ENCODE measurements at regions not wholly inside any gene's neighbourhood (a gene's known extent, or its start where the extent isn't known, plus 50 kb on each side); places are given as distances from the start of the nearest gene placed in this dataset.

DNA sequence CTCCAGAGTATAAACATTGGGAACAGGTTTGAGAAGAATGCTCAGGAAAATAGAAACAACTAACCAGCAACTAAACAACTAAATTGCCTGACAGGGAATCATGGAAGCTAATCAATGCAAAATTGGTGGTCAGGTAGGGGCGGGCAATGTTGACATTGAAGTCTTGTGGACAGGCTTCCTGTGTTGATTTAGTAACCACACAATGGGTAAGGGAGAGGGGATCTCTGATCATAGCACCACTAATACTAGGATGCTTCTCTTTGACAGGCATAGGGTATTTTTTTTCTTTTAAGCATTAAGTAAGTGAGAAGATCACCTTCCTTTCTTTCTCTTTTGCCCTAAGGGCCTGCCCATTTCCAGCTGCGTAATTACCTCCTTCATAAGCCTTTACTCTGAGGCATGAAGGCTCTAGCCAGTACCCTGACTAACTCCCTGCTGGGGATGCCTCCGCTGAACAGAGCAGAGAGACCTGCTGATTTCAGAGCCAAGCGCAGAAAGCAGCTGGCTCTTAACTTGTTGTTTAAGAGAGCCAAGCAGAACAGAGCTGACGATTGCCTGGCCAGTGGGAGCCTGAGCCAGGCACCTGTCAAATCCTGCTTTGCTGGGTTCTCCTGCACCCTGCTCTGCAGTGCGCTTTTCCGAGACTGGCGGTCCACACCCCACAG is 118.7 kb downstream of the BMP2 start:
- no peak for DNase-seq (ENCODE audit: low read depth)

DNA sequence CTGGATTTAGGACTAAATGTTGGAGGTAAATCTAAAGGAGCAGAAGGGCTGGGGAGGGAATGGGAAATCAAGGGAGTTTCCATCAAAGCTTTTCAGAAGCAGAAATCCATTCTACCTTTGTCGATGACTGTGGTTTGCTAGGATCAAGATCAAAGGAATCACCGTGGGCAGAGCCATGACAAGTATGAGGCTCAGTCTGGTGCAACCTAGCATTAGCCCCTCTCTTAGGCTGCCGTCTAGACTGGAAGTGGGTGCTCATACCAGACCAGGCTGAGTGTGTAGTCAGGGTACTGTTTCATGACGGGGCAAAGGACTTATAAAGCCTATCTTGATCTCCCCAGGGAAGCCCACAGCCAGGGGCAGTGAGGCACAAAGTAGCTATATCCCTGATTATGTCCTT is 120.5 kb downstream of the BMP2 start:
- DNase-seq (ENCODE audit: low read depth), result no peak

DNA sequence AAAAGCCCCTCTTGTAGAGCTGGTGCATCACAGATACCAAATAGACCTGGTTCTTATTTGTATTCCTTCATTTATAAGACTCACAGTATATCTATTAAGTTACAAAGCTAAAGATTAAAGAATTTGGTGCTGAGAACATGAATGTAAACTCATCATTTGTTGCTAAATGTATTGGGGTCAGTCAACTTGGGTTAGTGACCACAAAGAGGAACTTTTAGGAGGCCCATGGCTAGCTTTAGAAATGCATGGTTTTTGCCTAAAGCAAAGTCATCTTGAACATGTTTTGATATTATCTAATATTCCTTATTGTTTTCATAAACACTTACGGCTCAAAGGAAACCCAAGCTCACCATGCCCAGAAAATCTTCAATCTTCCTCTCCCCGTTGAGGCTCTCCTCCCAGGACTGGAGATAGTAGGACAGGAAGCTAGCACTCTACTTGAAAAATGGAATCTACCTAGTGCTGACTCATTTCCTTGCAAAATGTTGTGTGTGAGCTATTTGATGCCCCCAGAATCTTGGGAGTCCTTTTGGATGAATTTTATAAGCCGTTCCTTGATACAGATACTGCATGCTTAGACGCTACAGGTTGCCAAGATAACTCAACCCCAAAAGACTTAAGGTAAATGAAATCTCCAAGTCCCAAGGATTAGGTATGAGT is 121.4 kb downstream of the BMP2 start:
- DNase-seq (ENCODE audit: low read depth), result no peak

DNA sequence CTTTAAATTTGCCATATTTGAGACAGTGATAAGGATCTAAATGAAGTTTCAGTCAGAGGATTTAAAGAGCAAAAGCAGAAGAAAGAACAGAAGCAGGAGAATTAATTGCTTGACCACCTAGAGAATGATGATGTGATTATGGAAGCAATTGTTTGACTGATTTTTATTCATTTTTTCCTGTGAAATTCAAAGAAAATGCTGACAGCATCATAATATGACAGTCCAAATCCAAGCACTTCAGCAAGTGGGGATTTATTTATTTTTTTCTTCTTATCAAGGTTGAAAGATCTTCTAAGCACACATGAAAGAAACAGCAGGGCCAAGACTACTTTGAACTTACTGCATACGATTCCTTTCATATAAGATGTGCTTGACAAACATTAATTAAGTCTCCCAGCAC is 125.2 kb downstream of the BMP2 start:
- no peak for DNase-seq (ENCODE audit: low read depth)

DNA sequence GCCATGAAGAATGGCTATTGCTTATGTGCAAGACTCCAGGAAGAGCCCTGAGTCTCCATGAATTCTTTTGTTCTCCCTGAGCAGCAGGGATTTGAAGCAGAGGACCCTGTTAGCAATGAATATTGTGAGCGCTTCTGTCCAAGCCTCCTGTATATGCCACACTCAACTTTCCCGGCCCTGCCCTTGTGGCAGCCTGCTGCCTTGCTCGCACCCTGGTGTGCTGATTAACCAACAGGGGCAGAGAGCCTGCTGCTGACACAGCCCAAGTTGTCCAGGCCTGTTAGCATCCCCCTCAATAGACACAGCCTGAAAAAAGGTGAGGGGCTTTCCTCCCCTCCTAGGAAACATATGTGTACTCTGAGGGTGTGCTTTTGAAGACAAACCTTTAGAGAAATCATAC is 131.4 kb downstream of the BMP2 start:
- DNase-seq (ENCODE audit: low read depth), result no peak

DNA sequence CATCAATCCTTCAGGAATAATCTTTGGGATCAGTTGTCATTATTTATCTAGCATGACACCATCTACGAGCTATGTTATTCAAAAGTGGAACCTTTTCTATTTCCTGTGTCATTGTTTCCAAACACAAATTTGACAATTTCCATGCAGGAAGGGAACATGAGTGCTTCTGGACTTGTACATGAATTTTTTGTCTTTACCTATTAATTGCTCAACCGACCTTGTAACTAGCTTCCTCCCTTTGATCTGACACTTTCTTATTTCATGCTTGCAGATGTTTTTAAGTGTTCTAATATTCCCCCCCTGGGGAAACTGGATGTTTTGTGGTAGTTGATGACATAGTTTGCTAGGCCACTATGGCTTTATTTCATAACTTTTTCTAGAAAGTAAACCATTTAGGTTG is 139.4 kb downstream of the BMP2 start:
- DNase-seq (ENCODE audit: low read depth), result no peak

DNA sequence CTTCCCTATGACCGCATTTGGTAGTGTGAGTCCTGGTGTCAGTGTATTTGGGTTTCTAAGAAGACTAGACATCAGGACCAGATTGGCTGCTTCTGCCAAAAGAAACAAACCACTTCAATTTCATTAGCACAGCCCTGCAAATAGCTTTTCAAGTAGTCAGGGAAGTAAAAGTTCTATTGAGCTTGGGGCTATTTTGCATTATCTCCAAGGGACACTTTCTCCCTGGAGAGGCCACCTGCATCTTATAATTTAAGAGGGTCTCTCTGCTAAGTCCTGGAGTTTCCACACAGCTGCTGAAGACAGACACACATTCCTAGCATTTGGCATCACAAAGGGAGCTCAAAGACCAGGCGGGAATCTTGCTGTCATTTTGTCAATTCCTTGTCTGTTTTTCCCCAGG is 141.2 kb downstream of the BMP2 start:
- no peak for DNase-seq (ENCODE audit: low read depth)

DNA sequence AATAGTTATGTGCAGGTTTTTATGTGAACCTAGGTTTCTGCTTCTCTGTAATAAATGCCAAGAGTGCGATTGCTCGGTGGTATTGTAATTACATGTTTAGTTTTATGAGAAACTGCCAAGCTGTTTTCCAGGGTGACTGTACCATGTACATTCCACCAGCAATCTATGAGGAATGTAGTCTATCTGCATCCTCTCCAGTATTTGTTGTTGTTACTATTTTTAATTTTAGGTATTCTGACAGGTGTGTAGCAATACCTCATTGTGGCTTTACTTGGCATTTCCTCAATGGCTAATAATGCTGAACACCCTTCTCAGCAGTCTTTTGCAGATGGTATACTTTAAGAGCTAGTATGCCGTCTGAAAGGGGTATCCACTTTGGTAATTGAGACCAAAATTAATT is 142.1 kb downstream of the BMP2 start:
- no peak for DNase-seq (ENCODE audit: low read depth)

DNA sequence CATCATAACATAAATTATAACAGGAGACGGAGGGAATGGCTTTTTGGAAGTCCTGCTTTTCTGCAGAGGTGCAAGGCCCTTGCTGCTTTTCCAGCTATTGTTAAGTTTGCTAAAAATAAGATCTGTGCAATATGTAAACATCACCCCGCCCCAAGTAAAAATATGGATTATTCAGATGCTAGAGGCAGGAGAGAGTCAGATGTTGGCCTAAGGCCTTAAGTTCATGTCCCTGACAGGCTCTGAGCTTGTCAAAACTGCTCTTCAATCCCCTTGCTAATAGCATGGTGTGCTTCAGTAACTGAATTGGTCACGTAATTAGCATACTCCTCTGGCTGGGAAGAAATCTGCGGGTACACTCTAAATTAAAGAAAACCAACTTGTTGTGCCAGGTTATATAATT is 147.5 kb downstream of the BMP2 start:
- DNase-seq (ENCODE audit: low read depth), result no peak

DNA sequence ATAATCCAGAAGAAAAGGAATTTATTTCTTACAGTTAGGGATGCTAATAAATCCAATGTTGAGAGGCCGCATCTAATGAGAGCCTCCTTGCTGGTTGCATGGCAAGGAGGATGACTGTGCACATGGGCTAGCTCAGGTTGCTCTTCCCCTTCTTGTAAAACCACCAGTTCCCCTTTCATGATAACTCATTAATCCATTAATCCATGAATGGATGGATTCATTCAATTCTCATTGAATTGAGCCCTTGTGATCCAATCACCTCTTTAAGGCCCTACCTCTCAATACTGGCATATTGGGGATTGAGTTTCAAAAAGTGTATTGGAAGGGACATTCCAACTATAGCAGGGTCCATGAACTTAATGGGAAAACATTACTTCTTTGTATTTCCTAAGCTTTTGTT is 149.5 kb downstream of the BMP2 start:
- no peak for DNase-seq (ENCODE audit: low read depth)

DNA sequence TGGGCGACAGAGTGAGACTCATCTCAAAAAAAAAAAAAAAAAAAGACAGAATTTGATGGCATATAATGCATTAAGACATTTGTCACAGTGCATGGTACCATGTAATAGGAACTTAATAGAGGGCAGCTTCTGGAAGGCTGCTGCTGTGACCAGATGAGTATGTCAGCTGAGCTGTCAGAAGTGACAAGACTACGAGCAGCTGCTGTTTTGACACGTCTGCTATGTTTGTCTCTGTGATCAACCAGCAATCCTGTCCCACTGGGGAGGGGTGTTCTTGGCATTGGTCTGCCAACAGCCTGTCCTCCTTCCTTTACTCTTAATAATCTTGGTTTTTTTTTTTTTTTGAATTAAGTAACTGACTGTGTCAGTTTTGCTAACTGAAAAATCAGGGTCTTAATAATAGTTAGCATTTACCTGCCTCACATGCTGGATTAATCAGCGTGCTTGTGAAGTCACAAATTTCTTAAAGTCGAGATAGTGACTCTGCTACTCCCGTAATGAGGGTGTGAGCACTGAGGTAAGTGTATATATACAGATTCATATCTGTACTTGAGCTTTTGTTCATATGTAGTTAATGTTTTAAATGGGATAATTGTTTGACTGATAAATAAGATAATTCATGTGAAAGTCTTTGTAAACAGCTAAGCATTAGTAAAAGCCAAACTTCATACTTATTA is 152.4 kb downstream of the BMP2 start:
- DNase-seq (ENCODE audit: low read depth), result no peak

DNA sequence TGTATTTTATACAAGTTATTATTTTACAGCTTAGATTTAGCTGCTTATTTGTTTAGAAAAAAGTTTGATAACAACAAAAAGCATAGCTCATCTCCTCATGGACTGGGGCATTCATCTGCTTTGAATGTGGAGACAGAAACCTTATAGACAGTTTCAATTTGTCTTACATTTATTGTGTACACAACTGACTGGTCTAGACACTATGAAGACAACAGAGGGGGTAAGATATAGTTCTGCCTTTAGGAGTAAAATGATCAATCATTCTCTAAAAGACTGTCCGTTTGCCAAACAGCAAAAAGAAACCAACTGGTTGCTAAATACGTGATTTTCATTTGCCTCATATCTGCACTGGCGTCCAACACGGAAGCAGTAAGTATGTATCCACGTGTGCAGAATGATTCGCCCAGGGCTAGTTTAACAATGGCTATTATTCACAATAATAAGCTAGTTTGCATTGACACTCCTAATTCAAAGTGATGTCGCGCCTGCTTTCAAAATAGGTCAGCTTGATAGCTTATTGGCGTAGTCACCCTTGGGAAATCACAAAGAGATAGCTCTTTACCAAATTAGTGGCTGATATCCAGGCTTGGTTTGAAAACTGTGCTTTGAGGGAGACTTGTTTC is 153.6 kb downstream of the BMP2 start:
- DNase-seq (ENCODE audit: low read depth), result no peak

DNA sequence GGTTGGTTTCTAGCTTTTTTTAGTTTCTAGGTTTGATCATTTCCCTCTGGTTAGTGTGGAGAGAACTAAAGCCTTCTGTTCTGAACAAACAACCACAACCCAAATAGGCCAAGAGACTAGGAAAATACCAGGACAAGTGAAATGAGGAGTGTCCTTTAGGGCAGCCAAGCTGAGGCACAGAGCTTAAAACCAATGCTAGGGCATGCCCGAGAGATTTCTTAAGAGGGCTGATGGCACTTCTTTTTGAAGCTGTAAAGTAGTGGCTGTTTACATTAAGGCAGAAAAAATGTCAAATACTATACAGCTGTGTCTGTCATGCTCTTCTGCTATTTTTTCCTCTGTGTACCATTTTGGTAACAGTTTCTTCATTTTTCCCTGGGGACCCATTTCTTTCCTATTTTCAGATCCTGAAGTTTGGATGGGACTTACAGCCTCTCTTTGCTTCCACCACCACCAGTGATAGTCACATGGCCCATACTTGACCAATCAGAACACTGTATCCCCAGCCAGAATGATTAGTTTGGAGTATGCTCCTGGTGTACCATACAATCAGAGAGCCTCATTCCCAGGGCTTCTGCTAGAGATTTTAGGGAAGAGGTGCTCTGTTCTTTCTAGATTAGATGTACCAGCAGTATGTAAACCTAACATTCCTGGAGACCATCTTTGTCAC is 154.4 kb downstream of the BMP2 start:
- no peak for DNase-seq (ENCODE audit: low read depth)

DNA sequence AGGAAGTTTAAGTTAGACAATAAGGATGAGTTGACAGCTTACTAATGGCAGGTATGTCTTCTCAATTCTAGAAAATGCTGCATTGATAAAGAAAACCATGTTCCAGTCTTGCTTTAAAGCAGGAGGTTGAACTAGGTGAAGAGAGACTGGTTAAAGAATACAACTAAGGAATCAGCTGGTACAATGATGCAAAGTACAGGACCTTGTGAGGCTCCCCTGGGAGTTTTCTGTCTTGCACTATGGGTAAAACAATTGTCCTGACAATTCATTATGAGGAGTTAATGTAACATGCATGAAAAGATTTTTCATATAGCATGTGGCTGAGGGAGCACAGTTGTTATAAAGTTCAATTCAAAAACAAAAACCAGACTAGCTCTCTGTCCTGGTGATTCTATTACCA is 157.2 kb downstream of the BMP2 start:
- DNase-seq (ENCODE audit: low read depth), result no peak

DNA sequence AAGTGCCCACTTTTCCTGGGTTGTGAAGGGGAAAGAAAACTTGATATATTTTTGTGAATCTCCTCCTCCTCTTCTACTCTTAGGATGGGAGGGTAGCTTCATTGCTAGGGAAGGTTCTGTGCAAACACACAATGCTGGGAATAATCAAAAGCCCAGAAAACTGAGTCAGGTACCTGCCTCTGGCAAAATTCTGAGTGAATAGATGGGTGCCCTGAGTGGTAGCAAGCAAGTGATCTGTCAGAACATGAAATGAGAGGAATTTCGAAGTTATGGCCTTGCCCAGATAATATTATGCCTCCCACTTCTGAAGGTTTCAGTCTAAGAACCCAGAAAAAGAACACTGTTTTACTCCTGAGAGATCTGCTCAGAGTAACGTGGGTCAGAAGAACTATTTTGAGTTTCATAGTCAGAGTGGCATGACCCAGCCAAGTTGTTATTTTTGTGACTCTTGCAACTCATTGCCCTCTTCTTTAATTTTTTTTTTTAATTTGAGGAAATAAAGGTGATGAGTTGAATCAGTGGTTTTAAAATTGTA is 158.3 kb downstream of the BMP2 start:
- DNase-seq (ENCODE audit: low read depth), result no peak

DNA sequence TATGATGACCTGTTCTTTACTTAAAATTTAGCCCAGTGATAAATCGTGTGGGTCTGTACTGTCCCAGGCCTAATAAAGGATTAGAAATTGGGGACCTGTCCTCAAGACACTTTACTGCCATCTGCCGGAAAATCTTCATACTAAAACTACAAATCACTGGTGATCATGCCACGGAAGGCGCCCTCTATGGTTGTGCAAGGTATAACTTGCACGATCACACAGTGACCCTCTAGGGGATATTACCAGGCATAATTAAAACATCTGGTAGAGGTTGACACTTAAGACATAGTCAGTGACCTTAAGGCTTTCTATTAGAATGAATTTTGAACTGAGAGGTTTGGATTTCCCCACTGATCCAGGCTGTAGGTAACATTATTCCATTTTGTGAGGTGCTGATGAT is 172.6 kb downstream of the BMP2 start:
- DNase-seq (ENCODE audit: low read depth), result no peak

DNA sequence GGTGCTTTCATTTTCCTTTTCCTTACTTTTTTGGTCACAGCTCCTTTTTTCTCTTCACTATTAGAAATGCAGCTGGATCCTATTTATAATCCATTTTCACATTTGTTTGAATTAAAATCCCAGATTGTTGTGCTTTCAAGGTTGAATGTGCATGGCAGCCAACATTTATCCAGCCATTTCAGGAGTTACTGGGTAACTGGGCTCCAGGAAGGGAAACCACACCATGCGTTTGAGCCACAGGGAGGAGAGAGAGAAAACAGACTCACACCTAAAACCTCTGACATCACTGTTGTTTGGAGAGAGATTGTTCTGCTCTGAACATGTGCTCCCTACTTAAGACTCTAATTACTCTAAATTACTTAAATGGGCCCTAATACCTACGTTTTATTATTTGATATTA is 173.4 kb downstream of the BMP2 start:
- DNase-seq (ENCODE audit: low read depth), result no peak

DNA sequence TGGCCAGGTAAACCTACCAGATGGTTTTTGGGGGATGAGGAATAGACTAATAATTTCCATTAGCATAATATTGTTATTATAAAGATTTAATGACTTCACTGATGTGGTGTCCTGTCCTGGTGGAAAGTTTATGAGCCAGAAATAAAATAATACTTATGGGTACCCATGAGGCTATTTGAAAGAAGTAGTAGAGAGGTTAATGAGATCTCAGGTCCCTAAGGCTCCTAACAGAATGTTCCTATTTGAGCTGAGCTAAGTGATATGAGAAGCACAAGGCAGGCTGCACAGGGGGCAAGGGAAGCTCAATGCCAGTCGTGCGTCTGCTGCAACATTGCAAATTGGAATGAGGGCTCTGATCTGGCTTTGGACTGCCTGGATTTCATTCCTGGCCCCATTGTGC is 174.1 kb downstream of the BMP2 start:
- DNase-seq (ENCODE audit: low read depth), result no peak

DNA sequence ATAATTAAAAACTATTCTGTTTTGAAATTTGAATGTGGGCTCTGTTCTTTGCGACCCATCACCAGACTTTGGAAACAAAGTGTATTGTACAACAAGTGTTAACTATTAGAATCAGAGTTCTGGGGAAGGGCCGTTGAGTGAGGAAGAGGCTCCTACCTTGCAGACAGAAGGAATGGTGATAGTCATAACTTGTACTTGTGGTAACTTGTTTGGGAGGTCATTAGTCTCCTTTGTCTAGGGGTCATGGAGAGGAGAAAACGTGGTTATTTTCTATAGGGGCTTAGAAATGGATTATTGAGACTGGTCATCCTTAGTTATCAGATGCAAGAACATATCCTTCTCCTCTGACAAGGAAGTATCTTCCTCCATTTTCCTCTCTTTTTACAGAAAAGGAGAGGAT is 174.8 kb downstream of the BMP2 start:
- no peak for DNase-seq (ENCODE audit: low read depth)

DNA sequence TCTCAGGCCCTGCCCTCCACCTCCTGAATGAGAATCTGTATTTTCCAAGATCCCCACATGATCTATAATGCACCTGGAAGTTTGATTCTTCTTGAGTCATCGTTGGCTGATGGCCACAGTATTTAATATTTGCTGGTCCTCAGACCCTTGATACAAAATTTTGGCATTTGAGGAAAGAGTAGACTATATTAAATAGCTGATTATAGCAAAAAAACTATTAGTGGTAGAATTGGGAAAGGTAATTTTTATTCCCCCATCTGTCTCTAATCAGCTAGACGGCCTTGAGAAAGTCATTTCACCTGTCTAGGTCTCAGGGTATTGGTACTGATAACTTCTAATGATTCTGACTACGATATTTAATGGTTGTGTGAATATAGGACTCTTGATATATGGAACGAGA is 176.8 kb downstream of the BMP2 start:
- no peak for DNase-seq (ENCODE audit: low read depth)

DNA sequence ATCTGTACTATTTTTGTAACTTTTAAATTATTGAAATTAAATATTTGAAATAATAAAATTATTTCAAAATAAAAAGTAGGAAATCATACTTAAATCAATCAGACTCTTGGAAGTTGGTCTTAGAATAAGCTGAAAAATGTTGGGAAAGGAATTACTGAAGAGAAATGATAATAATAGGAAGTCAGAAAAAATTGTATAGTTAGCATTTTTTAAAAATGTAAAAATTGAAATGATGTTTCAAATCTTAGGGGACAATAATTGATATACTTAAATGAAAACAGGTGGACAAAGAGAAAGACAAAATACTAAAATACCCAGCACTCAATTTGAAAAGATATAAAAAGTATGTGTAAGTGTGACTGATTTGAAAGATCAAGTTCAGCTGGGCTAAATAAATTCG is 186.1 kb downstream of the BMP2 start:
- no peak for DNase-seq (ENCODE audit: low read depth)

DNA sequence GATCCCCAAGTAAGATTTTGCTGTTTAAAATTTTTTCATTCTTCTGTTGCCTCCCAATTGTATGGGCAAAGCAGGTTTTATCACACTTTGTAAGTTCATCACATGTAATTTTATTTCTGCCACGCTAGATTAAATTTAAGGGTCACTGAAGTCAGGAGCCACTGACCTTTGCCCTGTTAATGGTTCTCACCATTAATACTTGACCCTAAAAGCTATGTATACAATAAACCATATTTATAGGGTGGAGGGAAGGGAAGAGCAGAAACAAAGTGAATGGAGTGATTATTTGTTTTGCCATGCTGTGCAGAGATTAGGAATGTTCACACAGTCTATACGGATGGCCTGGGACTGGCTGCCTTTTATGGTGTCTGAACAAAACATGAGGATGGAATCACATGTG is 186.7 kb downstream of the BMP2 start:
- no peak for DNase-seq (ENCODE audit: low read depth)
